Gastrocnemius medialis (tissue), 4 donors: ENCODE measurements at regions not wholly inside any gene's neighbourhood (a gene's known extent, or its start where the extent isn't known, plus 50 kb on each side); places are given as distances from the start of the nearest gene placed in this dataset.

Experiments
- POLR2A ChIP-seq, 2 donors: fragments of 450-650 bp; IDR thresholded peaks; one replicate each; pipeline ENCODE4 v1.6.1; 2017; ENCODE audit warnings: antibody characterized with exemption in 2 of 2, mild to moderate bottlenecking in 2 of 2, moderate library complexity in 2 of 2
- TF ChIP-seq, protein P1 (sequence below), 5 experiments: fragments of 450-650 bp in 3 of 5; fragments of 200-600 bp in 2 of 5; sonication (generic) in 2 of 5; IDR thresholded peaks in 4 of 5; conservative IDR thresholded peaks in 1 of 5; 1 replicate in 4 of 5; 2 replicates in 1 of 5; pipeline ENCODE4 v1.5.1; 2016 to 2019; ENCODE audit warnings: antibody characterized with exemption in 5 of 5, mild to moderate bottlenecking in 3 of 5, moderate library complexity in 3 of 5

DNA sequence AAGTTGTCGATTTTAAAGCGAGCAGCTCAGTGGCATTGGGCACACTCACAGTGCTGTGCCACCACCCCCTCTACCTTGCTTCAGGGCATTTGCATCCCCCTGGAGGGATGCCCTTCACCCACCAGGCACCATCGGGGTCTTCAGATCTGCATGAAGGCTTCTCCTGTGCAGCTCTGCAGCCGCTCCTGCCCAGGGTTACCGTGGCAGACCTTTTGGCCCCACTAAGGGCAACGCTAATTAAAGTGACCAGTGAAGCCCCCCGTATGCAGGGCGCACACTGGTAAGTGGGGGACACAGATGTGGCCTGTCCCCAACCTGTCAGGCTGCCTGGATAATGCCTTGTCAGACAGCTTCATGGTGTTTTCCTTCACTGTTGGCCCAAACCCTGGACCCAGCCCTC is 1117.7 kb downstream of the BRD1 start:
- TF ChIP-seq, protein P1, sequence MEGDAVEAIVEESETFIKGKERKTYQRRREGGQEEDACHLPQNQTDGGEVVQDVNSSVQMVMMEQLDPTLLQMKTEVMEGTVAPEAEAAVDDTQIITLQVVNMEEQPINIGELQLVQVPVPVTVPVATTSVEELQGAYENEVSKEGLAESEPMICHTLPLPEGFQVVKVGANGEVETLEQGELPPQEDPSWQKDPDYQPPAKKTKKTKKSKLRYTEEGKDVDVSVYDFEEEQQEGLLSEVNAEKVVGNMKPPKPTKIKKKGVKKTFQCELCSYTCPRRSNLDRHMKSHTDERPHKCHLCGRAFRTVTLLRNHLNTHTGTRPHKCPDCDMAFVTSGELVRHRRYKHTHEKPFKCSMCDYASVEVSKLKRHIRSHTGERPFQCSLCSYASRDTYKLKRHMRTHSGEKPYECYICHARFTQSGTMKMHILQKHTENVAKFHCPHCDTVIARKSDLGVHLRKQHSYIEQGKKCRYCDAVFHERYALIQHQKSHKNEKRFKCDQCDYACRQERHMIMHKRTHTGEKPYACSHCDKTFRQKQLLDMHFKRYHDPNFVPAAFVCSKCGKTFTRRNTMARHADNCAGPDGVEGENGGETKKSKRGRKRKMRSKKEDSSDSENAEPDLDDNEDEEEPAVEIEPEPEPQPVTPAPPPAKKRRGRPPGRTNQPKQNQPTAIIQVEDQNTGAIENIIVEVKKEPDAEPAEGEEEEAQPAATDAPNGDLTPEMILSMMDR (IDR thresholded peaks at IDR 0.05 in 4 of 5, conservative IDR thresholded peaks at IDR 0.05 in 1 of 5), result no peak
- no peak for TF ChIP-seq POLR2A (IDR thresholded peaks at IDR 0.05)
